ENCODE measurements at regions not wholly inside any gene's neighbourhood (a gene's known extent, or its start where the extent isn't known, plus 50 kb on each side); places are given as distances from the start of the nearest gene placed in this dataset.
A peak's percentile ranks its signal among the peaks of the same experiment; 100 is the strongest.

GRCh38 chr6:81857812-81858211 is 105.3 kb upstream of the TENT5A start:
- no peak for DNase-seq

- DNase-seq = no peak
Measured at GRCh38 chr6:81856872-81857271, 104.4 kb upstream of the TENT5A start.

- DNase-seq = no peak
Measured at GRCh38 chr6:81854474-81854873, 102.0 kb upstream of the TENT5A start.

GRCh38 chr6:81853975-81854374 is 101.5 kb upstream of the TENT5A start:
- DNase-seq = no peak

GRCh38 chr6:81849248-81849647 is 96.8 kb upstream of the TENT5A start:
- no peak for DNase-seq

- DNase-seq = peak; percentile 1
Measured at GRCh38 chr6:81847866-81848265, 95.4 kb upstream of the TENT5A start.

DNA sequence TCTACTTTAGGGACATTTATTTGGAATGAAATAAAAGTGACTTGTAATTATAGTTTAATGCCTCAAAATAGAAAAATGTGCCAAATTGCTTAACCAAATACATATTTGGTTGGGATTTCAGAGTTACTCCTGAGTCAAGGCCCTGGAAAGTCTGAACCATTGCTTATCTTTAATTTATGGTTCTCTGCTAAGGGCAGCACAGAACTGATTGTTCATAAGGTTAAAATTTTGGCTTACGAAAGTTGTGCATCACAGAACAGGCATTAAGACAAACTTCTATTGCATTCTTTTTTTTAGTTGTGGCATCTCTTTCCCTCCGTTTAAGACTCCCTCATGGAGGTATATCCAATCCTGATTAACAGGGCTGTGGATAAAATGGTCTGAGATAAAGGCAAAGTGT is 92.2 kb upstream of the TENT5A start:
- no peak for DNase-seq

DNA sequence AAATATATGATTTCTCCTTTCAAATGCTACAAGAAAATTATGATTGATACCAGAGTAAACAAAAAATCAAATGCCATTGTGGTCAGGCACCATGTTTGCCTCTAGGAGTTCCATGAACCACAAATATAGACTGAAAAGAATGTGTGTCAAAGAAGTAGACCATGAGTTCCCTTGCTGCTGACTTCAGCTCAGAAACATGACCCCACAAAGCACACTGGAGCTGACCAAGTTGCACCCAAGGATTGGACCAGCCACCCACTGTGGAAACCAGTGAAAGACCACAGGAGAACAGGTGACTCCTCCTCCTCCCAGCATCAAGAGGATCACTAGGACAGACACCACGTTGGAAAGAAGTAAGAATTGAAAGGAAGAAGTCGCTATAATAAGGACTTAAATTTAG is 90.8 kb upstream of the TENT5A start:
- no peak for DNase-seq

GRCh38 chr6:81842254-81842653 is 89.8 kb upstream of the TENT5A start:
- DNase-seq = no peak

- peak; percentile 19 for DNase-seq
Measured at GRCh38 chr6:81838724-81839426, 86.4 kb upstream of the TENT5A start.

GRCh38 chr6:81838031-81838430 is 85.5 kb upstream of the TENT5A start:
- DNase-seq = peak; percentile 36

- DNase-seq = no peak
Measured at GRCh38 chr6:81834141-81834681, 81.7 kb upstream of the TENT5A start.

GRCh38 chr6:81832304-81832703 is 79.8 kb upstream of the TENT5A start:
- no peak for DNase-seq

GRCh38 chr6:81831274-81831673 is 78.8 kb upstream of the TENT5A start:
- DNase-seq = no peak

- no peak for DNase-seq
Measured at GRCh38 chr6:81826784-81827183, 74.3 kb upstream of the TENT5A start.

- no peak for DNase-seq
Measured at GRCh38 chr6:81822568-81822967, 70.1 kb upstream of the TENT5A start.

DNA sequence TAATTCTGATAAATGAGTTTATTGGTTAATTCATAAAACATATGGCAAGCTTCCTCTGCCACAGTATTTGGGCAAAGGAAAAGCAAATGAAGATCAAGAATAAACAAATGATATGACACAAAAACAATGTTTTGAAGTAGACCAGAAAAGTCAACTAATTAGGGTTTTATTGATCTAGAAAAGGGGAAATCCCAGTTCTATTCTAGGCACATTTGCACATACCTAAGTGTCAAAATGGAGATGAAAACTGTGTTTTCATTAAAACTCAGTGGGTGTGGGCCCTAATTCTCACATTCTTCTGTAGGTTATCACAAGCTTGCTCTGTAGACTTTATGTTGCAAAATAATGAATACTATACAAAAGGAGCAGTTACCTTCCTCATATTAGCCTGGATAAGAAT is 69.0 kb upstream of the TENT5A start:
- DNase-seq = no peak

GRCh38 chr6:81820980-81821379 is 68.5 kb upstream of the TENT5A start:
- DNase-seq = no peak

GRCh38 chr6:81820422-81820821 is 67.9 kb upstream of the TENT5A start:
- DNase-seq = no peak

- no peak for DNase-seq
Measured at GRCh38 chr6:81819767-81820166, 67.3 kb upstream of the TENT5A start.

DNA sequence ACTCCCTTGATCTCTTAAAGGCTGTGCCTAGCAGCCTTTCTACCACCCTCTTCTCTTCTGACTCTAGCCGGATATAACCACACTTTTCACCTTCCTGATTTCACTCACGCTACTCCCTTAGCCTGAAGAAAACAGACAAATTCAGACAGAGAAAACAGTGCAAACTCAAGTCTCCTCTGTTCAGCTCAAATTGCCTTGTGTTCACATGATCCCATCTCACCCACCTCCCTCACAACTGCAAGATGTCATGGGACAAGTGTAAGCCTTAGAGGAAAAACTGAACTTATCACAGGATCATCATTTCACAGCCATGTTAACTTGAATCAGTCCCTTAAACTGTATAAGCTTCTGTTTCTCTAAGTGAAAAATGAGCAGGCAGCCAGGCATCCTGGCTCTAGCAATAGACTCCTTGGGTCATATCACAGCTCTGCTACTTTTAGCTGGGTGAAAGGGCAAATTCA is 66.5 kb upstream of the TENT5A start:
- DNase-seq = peak; percentile 28

- DNase-seq = no peak
Measured at GRCh38 chr6:81816380-81816779, 63.9 kb upstream of the TENT5A start.

GRCh38 chr6:81814370-81815076 is 62.0 kb upstream of the TENT5A start:
- peak; percentile 9 for DNase-seq

DNA sequence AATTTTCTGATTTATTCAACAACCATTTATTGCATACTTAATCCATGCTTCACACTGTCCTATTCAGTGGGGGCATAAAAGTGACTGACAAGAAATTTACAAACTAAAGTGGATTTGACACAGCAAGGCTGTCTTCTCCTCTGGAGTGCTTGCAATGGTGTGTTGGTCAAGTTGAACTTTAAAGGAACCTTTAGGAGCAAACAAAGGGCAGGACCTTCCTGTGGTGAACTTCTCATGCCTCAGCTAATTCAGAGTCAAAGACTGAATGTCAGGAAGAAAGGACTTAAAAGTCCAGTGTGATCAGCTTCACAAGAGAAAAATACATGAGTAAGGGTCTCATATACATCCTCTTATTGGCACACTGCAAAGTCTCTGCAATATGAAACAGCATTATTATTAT is 60.8 kb upstream of the TENT5A start:
- no peak for DNase-seq

All from hematopoietic multipotent progenitor cell treated with erythropoietin and hydrocortisone succinate and interleukin-3 and kit ligand, for 6 days (in vitro differentiated cells).